Lung (tissue), 11 donors: ENCODE measurements at regions not wholly inside any gene's neighbourhood (a gene's known extent, or its start where the extent isn't known, plus 50 kb on each side); places are given as distances from the start of the nearest gene placed in this dataset.
A peak's percentile ranks its signal among the peaks of the same experiment; 100 is the strongest.

Source experiments
- ATAC-seq: fragments of 200-7000 bp; cut with Tn5 transposase; one replicate; pipeline ENCODE4 v1.9.1; 2020; ENCODE audit warnings: moderate number of reproducible peaks; ENCODE audit not compliant: insufficient read depth, low FRiP score
- DNase-seq, 3 donors: peaks; one replicate each; pipeline ENCODE4 v3.0.0-alpha.2; 2013 to 2017
- H3K27ac ChIP-seq, 2 donors: one replicate each; pipeline ENCODE4 v1.5.1; 2013; ENCODE audit warnings: mild to moderate bottlenecking in 2 of 2, moderate library complexity in 2 of 2, control low read depth in 1 of 2, inconsistent platforms in 1 of 2, low read depth in 1 of 2, low read length in 1 of 2
- H3K27me3 ChIP-seq, 3 donors: one replicate each; pipeline ENCODE4 v1.5.1; 2013; ENCODE audit warnings: low read length in 2 of 3; ENCODE audit not compliant: control insufficient read depth in 3 of 3, insufficient read depth in 3 of 3
- H3K36me3 ChIP-seq, 4 donors: one replicate each; pipeline ENCODE4 v1.5.1; 2013; ENCODE audit warnings: low read length in 4 of 4, mild to moderate bottlenecking in 1 of 4, moderate library complexity in 1 of 4; ENCODE audit not compliant: control insufficient read depth in 4 of 4, insufficient read depth in 4 of 4
- H3K4me1 ChIP-seq, 5 donors: one replicate each; pipeline ENCODE4 v1.5.1; 2013; ENCODE audit warnings: low read length in 5 of 5, mild to moderate bottlenecking in 2 of 5, moderate library complexity in 1 of 5; ENCODE audit not compliant: control insufficient read depth in 5 of 5, insufficient read depth in 5 of 5
- H3K4me3 ChIP-seq: one replicate; pipeline ENCODE4 v1.5.1; 2013; ENCODE audit warnings: mild to moderate bottlenecking, control low read depth, moderate library complexity
- H3K9ac ChIP-seq, 2 donors: one replicate each; pipeline ENCODE4 v1.5.1; 2013; ENCODE audit warnings: low read length in 2 of 2, control low read depth in 1 of 2; ENCODE audit not compliant: insufficient read depth in 1 of 2
- H3K9me3 ChIP-seq, 4 donors: one replicate each; pipeline ENCODE4 v1.5.1; 2013; ENCODE audit warnings: low read length in 3 of 4, mild to moderate bottlenecking in 1 of 4, moderate library complexity in 1 of 4; ENCODE audit not compliant: control insufficient read depth in 4 of 4, insufficient read depth in 3 of 4
- WGBS, 2 donors: extraction: QIAGEN DNeasy Blood & Tissue Kit; methylation state at CpG; one replicate each; pipeline ENCODE4 v1.1.7; 2013; 5-methylcytosine and 5-hydroxymethylcytosine counted together
- TF ChIP-seq, protein P1 (sequence below): IDR thresholded peaks from 2 replicates; pipeline ENCODE4 v1.5.1; 2012; ENCODE audit warnings: mild to moderate bottlenecking; ENCODE audit errors: control extremely low read depth, extremely low read depth
- donor health status: control.
- donor health status: control.
- donor health status: Bipolar disorder and iron deficiency.
- donor health status: healthy.
- donor health status: DM: yes; HTN: yes; CAD: no.

DNA sequence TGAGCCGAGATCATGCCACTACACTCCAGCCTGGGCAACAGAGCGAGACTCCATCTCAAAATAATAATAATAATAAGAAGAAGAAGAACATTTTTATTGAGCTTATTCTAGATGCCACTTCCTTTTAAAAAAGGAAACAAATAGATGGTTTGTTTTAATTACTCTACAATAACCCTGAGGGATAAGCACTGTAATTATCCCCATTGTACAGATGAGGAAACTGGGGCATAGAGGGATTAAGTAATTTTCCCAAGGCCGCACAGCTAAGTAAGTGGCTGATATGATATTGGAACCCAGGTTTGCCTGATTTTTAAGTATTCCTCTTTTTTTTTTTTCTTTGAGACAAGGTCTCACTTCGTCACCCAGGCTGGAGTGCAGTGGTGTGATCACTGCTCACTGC is 58.5 kb upstream of the LRIG2 start:
- WGBS, 2 donors, result 95 to 99% methylated on average over 4 of the region's 4 CpGs
- no peaks in the 10 kb centered on the region for H3K9me3 ChIP-seq
- ATAC-seq (no peak), DNase-seq (no peak)
- TF ChIP-seq, protein P1, sequence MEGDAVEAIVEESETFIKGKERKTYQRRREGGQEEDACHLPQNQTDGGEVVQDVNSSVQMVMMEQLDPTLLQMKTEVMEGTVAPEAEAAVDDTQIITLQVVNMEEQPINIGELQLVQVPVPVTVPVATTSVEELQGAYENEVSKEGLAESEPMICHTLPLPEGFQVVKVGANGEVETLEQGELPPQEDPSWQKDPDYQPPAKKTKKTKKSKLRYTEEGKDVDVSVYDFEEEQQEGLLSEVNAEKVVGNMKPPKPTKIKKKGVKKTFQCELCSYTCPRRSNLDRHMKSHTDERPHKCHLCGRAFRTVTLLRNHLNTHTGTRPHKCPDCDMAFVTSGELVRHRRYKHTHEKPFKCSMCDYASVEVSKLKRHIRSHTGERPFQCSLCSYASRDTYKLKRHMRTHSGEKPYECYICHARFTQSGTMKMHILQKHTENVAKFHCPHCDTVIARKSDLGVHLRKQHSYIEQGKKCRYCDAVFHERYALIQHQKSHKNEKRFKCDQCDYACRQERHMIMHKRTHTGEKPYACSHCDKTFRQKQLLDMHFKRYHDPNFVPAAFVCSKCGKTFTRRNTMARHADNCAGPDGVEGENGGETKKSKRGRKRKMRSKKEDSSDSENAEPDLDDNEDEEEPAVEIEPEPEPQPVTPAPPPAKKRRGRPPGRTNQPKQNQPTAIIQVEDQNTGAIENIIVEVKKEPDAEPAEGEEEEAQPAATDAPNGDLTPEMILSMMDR, result no peak
- no peaks in the 10 kb centered on the region for H3K27me3 ChIP-seq
- no peak overlapping the region for H3K4me3 ChIP-seq
- H3K4me1 ChIP-seq, result no peaks in the 10 kb centered on the region
- no peaks in the 10 kb centered on the region for H3K36me3 ChIP-seq
- H3K27ac ChIP-seq, result no peak overlapping the region
- H3K9ac ChIP-seq, result no peak overlapping the region

DNA sequence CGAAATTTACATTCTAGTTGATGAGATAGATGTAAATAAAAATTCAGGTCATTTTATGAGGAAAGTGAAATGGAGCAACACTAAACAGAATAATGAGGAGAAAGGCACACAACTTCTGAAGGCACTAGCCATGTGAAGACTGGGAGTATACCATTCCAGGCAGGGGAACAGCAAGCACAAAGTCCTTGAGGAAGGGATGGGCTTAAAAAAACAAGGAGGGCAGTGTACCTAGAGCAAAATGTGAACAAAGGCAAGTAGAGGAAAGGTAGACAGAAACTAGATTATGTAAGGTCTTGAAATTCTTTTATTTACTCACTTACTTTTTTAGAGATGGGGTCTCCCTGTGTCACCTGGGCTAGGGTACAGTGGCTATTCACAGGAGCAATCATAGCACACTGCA is 54.1 kb upstream of the LRIG2 start:
- TF ChIP-seq, protein P1, result no peak
- 96 to 97% methylated on average over 1 of the region's 1 CpG for WGBS, 2 donors
- DNase-seq, result no peak

DNA sequence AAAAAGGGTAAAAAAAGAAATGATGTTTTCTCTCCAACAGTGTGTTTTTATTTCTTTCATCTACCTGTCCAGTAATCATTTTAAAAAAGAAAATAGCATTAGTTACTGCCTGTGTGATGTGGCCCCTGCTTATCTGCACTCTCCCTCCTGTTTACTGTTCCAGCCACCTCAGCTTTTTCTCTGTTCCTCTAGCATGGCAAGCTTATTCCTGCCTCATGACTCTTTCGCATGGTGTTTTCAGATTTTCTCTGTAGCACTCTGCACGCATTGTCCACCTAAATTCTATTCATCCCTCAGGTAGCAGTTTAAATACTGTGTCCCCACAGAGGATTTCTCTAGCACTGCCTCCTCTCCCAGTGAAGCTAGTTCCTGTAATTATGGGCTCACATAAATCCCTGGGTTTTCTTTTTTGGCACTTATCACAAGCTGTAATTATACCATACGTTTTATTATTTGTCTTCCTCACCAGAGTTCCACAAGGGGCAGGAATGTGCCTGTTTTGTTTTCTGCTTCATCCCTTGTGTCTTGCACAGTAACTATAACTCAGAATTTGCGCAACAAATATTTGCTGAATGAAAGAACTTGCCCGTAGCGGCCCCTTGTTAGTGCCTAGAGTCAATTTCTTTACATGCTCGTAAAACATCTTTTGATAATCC is 51.4 kb upstream of the LRIG2 start:
- ATAC-seq (no peak), DNase-seq (peak in 2 of 3 donors; percentile 33 to 44)
- WGBS, 2 donors, result 73 to 75% methylated on average over 7 of the region's 7 CpGs
- no peaks in the 10 kb centered on the region for H3K27me3 ChIP-seq
- no peaks in the 10 kb centered on the region for H3K36me3 ChIP-seq
- TF ChIP-seq, protein P1, result no peak
- H3K4me1 ChIP-seq, result peaks cover 0 to 3% (median 0%) of the 10 kb centered on the region in 5 donors
- H3K9ac ChIP-seq, result no peak overlapping the region
- H3K4me3 ChIP-seq, result no peak overlapping the region
- H3K9me3 ChIP-seq, result no peaks in the 10 kb centered on the region
- H3K27ac ChIP-seq, result no peak overlapping the region

More for the DNA sequence above, 54.1 kb upstream of the LRIG2 start:
- Histone ChIP-seq H3K4me1 (peaks cover 0 to 3% (median 0%) of the 10 kb centered on the region in 5 donors), H3K4me3 (no peak overlapping the region), H3K36me3 (no peaks in the 10 kb centered on the region), H3K27ac (no peak overlapping the region), H3K9ac (no peak overlapping the region), H3K27me3 (no peaks in the 10 kb centered on the region), H3K9me3 (no peaks in the 10 kb centered on the region)
- ATAC-seq, result no peak
